ENCODE measurements at regions not wholly inside any gene's neighbourhood (a gene's known extent, or its start where the extent isn't known, plus 50 kb on each side); places are given as distances from the start of the nearest gene placed in this dataset.

DNA sequence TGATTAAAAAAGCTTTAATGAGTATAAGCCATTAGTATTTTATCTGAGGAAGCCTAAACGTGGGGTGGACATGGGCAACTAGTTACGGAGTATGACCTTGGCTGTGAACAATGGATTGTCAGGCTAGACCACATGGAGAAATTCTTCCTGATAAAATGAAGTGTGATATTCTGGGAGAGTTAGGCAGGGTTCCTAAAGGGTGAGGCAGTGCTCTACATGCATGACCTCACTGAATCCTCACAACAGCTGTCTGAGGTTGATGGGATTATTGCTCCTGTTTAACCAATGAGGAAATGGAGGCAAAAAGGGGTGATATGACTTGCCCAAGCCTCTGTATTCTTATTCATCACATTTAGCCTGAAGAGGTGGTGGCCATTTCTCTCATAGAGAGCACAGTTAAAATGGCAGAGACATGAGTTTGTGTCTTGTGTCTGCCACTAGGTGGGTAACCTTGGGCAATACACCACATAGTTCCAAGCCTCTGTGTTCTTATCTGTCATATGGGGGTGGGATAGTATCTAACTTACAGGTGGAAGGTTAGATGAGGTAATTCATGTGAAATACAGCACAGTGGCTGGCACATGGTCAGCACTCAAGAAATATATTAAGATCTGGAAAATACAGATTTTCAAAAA is 96.1 kb upstream of the NR3C1 start:
- no peaks in the 10 kb centered on the region for H3K27me3 ChIP-seq (ENCODE audit: insufficient read depth, low read length)
- no peak overlapping the region for H2BK120ac ChIP-seq (ENCODE audit: low read depth, low read length, poor library complexity, severe bottlenecking)
- no peak overlapping the region for H4K91ac ChIP-seq (ENCODE audit: insufficient read length, low read depth, low read length)
- H3K79me2 ChIP-seq (ENCODE audit: insufficient read depth, low read length): no peaks in the 10 kb centered on the region
- H2BK15ac ChIP-seq (ENCODE audit: low read depth, low read length): no peak overlapping the region
- WGBS (ENCODE audit: extremely low coverage, insufficient read length, low lambda C conversion rate): no CpG with 5 or more reads among the region's 2 CpGs
- no peak overlapping the region for H3K23ac ChIP-seq (ENCODE audit: insufficient read length, low read depth, low read length)
- Mint-ChIP-seq H3K27me3 (ENCODE audit: low read depth) (no peaks in the 10 kb centered on the region), H3K4me3 (no peak overlapping the region), H3K27ac (no peak overlapping the region), H3K4me1 (peaks cover 7% of the 10 kb centered on the region in 2 experiments), H3K36me3 (ENCODE audit: insufficient read depth in 1 of 3, low read depth in 3 of 3) (no peaks in the 10 kb centered on the region), H3K9me3 (no peaks in the 10 kb centered on the region)
- H3K4me1 ChIP-seq (ENCODE audit: insufficient read depth, low read length): no peaks in the 10 kb centered on the region; the same call in 1 of the 2 replicates
- no peak overlapping the region for H2AFZ ChIP-seq (ENCODE audit: low read length)
- no peak overlapping the region for H2BK5ac ChIP-seq (ENCODE audit: insufficient read length, low read length)
- no peak overlapping the region for H3K56ac ChIP-seq (ENCODE audit: insufficient read length, low read depth, low read length)
- H3K9me3 ChIP-seq (ENCODE audit: control insufficient read depth, low read depth, low read length): no peaks in the 10 kb centered on the region
- no peak overlapping the region for H2BK12ac ChIP-seq (ENCODE audit: insufficient read length, low read depth, low read length)
- H3K23me2 ChIP-seq (ENCODE audit: insufficient read length, low read depth, low read length, poor library complexity, severe bottlenecking): no peaks in the 10 kb centered on the region
- no peak overlapping the region for H3K27ac ChIP-seq (ENCODE audit: insufficient read length, low read depth, low read length)
- H3K14ac ChIP-seq (ENCODE audit: insufficient read depth, low read length): no peak overlapping the region
- H3T11ph ChIP-seq (ENCODE audit: low read length): no peak overlapping the region
- TF ChIP-seq, protein P1, sequence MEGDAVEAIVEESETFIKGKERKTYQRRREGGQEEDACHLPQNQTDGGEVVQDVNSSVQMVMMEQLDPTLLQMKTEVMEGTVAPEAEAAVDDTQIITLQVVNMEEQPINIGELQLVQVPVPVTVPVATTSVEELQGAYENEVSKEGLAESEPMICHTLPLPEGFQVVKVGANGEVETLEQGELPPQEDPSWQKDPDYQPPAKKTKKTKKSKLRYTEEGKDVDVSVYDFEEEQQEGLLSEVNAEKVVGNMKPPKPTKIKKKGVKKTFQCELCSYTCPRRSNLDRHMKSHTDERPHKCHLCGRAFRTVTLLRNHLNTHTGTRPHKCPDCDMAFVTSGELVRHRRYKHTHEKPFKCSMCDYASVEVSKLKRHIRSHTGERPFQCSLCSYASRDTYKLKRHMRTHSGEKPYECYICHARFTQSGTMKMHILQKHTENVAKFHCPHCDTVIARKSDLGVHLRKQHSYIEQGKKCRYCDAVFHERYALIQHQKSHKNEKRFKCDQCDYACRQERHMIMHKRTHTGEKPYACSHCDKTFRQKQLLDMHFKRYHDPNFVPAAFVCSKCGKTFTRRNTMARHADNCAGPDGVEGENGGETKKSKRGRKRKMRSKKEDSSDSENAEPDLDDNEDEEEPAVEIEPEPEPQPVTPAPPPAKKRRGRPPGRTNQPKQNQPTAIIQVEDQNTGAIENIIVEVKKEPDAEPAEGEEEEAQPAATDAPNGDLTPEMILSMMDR (conservative IDR thresholded peaks at IDR 0.05): peak; percentile 39
- H2BK20ac ChIP-seq (ENCODE audit: low read depth, low read length, poor library complexity, severe bottlenecking): no peak overlapping the region
- no peak overlapping the region for H3K4me2 ChIP-seq (ENCODE audit: insufficient read depth, insufficient read length, low read length)
- no peak overlapping the region for H3K18ac ChIP-seq (ENCODE audit: insufficient read length, low read depth, low read length)
- H3K79me1 ChIP-seq (ENCODE audit: insufficient read depth, low read depth, low read length, poor library complexity, severe bottlenecking): no peaks in the 10 kb centered on the region
- no peak overlapping the region for H3K4ac ChIP-seq (ENCODE audit: low read depth, low read length)
- H3K9ac ChIP-seq (ENCODE audit: extremely low read depth, insufficient read length, low read length): no peak overlapping the region
- no peak overlapping the region for H2AK5ac ChIP-seq (ENCODE audit: insufficient read length, low read length)
- no peaks in the 10 kb centered on the region for H4K20me1 ChIP-seq (ENCODE audit: control insufficient read depth, insufficient read depth, insufficient read length)
- no peak for DNase-seq
- H4K5ac ChIP-seq (ENCODE audit: insufficient read length, low read depth, low read length): no peak overlapping the region
- H4K8ac ChIP-seq (replicated peaks; ENCODE audit: insufficient read length, low read depth, low read length): no peak overlapping the region

Measured in H9 (cell line).